Hepatocyte (in vitro differentiated cells): ENCODE measurements at regions not wholly inside any gene's neighbourhood (a gene's known extent, or its start where the extent isn't known, plus 50 kb on each side); places are given as distances from the start of the nearest gene placed in this dataset.

Source experiments
- EZH2 ChIP-seq: fragments of 200-600 bp; sonication (generic); IDR thresholded peaks from 2 replicates; pipeline ENCODE4 v1.6.1; 2016; ENCODE audit warnings: antibody characterized with exemption, mild to moderate bottlenecking, borderline replicate concordance
- TF ChIP-seq, protein P1 (sequence below): fragments of 200-600 bp; sonication (generic); IDR thresholded peaks from 2 replicates; pipeline ENCODE4 v1.5.1; 2016; ENCODE audit warnings: antibody characterized with exemption, mild to moderate bottlenecking; ENCODE audit not compliant: poor library complexity

DNA sequence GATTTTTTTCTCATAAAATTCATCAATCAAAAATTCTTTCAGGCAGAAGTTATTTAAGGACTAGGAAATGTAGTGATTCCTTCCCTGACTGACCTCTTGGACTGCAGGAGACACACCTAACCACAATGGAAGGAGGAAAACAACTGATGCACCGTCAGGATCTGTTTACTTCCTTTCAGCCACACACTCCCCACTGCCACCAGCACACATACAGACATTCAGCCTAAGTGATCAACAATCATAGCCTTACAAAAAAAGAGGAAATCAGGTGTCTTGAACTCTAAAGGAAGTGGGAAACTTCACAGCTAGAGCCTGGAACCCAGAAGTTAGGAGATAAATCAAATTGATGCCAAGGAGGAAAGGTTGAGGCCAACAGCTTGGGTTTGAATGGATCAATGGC, 213.5 kb upstream of the ACVR2A start:
- TF ChIP-seq, protein P1, sequence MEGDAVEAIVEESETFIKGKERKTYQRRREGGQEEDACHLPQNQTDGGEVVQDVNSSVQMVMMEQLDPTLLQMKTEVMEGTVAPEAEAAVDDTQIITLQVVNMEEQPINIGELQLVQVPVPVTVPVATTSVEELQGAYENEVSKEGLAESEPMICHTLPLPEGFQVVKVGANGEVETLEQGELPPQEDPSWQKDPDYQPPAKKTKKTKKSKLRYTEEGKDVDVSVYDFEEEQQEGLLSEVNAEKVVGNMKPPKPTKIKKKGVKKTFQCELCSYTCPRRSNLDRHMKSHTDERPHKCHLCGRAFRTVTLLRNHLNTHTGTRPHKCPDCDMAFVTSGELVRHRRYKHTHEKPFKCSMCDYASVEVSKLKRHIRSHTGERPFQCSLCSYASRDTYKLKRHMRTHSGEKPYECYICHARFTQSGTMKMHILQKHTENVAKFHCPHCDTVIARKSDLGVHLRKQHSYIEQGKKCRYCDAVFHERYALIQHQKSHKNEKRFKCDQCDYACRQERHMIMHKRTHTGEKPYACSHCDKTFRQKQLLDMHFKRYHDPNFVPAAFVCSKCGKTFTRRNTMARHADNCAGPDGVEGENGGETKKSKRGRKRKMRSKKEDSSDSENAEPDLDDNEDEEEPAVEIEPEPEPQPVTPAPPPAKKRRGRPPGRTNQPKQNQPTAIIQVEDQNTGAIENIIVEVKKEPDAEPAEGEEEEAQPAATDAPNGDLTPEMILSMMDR, result no peak
- TF ChIP-seq EZH2, result no peak
